Prostate gland (tissue), 2 donors: ENCODE measurements at regions not wholly inside any gene's neighbourhood (a gene's known extent, or its start where the extent isn't known, plus 50 kb on each side); places are given as distances from the start of the nearest gene placed in this dataset.

Experiments
- DNase-seq: peaks from one replicate; pipeline ENCODE4 v3.0.0-alpha.2; 2019; ENCODE audit warnings: low spot score
- H3K27ac ChIP-seq, 2 donors: fragments of 200-600 bp; sonication (generic); 2 replicates each; pipeline ENCODE4 v1.5.1; 2017 to 2019
- H3K27me3 ChIP-seq: fragments of 200-600 bp; sonication (generic); replicated peaks from 2 replicates; pipeline ENCODE4 v1.5.1; 2019; ENCODE audit not compliant: insufficient read depth
- H3K36me3 ChIP-seq, 2 donors: fragments of 200-600 bp; sonication (generic); 1 replicate in 1 of 2; 2 replicates in 1 of 2; pipeline versions ENCODE4 v1.5.1 to v1.8.1; 2017 to 2019
- H3K4me1 ChIP-seq: fragments of 200-600 bp; sonication (generic); replicated peaks from 2 replicates; pipeline ENCODE4 v1.5.1; 2019
- H3K4me3 ChIP-seq, 2 donors: fragments of 200-600 bp; sonication (generic); 2 replicates each; pipeline ENCODE4 v1.5.1; 2017 to 2019
- H3K9me3 ChIP-seq: fragments of 200-600 bp; sonication (generic); 2 replicates; pipeline ENCODE4 v1.5.1; 2017
- POLR2A ChIP-seq: fragments of 450-650 bp; IDR thresholded peaks from one replicate; pipeline ENCODE4 v1.6.1; 2016; ENCODE audit warnings: antibody characterized with exemption, mild to moderate bottlenecking
- POLR2AphosphoS5 ChIP-seq: sonication (generic); formaldehyde crosslinking; IDR thresholded peaks from one replicate; pipeline ENCODE4 v1.6.1; 2017; ENCODE audit warnings: antibody characterized with exemption
- WGBS: methylation state at CpG from one replicate; pipeline ENCODE4 v1.1.5; 2018; 5-methylcytosine and 5-hydroxymethylcytosine counted together
- intact Hi-C: fragments of 100-400 bp; cut with DNase I; formaldehyde crosslinking; loops from one replicate; pipeline ENCODE4 v1.14.2; 2022
- TF ChIP-seq, protein P1 (sequence below), 4 experiments: fragments of 200-600 bp in 2 of 4; fragments of 450-650 bp in 2 of 4; sonication (generic) in 2 of 4; IDR thresholded peaks; 1 replicate in 3 of 4; 2 replicates in 1 of 4; pipeline ENCODE4 v1.5.1; 2016 to 2019; ENCODE audit warnings: antibody characterized with exemption in 4 of 4, mild to moderate bottlenecking in 2 of 4, moderate library complexity in 2 of 4

DNA sequence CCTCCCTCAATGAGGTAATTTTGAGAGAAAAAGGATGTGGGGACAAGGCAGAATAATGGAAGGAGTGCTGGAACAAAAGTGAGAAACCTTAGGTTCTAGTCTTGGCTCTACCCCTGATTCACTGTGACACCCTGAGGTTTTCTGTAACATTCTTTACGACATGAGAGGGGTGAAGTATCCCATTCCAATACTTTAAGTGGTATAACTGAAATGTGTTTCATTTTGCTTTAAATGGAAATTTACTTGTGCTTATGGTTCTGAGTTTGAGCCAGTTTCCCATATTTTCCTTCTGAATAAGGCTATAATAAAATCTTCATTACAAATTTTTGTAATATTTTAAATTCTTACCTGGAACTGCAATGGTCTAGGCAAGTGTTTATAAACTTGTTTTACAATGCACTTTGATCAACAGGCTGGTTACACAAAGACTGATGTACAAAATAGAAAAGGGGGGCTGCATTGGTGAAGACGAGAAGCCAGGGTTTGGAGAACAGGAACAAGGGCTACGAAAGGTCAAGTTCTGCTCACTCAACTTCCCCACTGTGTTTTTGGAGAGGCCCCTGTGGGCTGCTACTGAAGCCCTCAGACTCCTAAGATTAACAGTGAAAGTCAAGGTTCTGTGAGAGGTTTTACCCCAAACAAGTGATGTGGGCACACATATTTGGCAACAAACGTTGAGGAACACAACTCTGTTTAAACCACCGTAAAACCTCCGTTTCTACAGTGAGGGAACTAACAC, 171.9 kb upstream of the ELL2 start:
- no peaks in the 10 kb centered on the region for H3K4me1 ChIP-seq
- 62% methylated on average over 6 of the region's 6 CpGs for WGBS
- DNase-seq = no peak
- TF ChIP-seq, protein P1, sequence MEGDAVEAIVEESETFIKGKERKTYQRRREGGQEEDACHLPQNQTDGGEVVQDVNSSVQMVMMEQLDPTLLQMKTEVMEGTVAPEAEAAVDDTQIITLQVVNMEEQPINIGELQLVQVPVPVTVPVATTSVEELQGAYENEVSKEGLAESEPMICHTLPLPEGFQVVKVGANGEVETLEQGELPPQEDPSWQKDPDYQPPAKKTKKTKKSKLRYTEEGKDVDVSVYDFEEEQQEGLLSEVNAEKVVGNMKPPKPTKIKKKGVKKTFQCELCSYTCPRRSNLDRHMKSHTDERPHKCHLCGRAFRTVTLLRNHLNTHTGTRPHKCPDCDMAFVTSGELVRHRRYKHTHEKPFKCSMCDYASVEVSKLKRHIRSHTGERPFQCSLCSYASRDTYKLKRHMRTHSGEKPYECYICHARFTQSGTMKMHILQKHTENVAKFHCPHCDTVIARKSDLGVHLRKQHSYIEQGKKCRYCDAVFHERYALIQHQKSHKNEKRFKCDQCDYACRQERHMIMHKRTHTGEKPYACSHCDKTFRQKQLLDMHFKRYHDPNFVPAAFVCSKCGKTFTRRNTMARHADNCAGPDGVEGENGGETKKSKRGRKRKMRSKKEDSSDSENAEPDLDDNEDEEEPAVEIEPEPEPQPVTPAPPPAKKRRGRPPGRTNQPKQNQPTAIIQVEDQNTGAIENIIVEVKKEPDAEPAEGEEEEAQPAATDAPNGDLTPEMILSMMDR (IDR thresholded peaks at IDR 0.05) = no peak
- TF ChIP-seq POLR2AphosphoS5 (no peak), POLR2A (no peak)
- no peaks in the 10 kb centered on the region for H3K27me3 ChIP-seq
- no peaks in the 10 kb centered on the region for H3K36me3 ChIP-seq
- H3K27ac ChIP-seq = no peak overlapping the region
- H3K9me3 ChIP-seq = no peaks in the 10 kb centered on the region
- H3K4me3 ChIP-seq = no peak overlapping the region
- intact Hi-C loops = no loop called here

- TF ChIP-seq, protein P1 (IDR thresholded peaks at IDR 0.05) = no peak
- no peak for TF ChIP-seq POLR2A
- no peak for TF ChIP-seq POLR2AphosphoS5
- no peaks in the 10 kb centered on the region for H3K36me3 ChIP-seq
- intact Hi-C loops = no loop called here
- WGBS = 98% methylated on average over 1 of the region's 1 CpG
- no peaks in the 10 kb centered on the region for H3K9me3 ChIP-seq
- no peak for DNase-seq
- no peak overlapping the region for H3K27ac ChIP-seq
- no peaks in the 10 kb centered on the region for H3K4me1 ChIP-seq
- H3K4me3 ChIP-seq = no peak overlapping the region
- H3K27me3 ChIP-seq = no peaks in the 10 kb centered on the region
These were observed 167.6 kb upstream of the ELL2 start for GRCh38 chr5:96129276-96129675.

- no peak for DNase-seq
- no peak for TF ChIP-seq POLR2A
- TF ChIP-seq POLR2AphosphoS5 = no peak
- Histone ChIP-seq H3K27ac (no peak overlapping the region), H3K27me3 (no peaks in the 10 kb centered on the region), H3K4me3 (no peak overlapping the region), H3K36me3 (no peaks in the 10 kb centered on the region), H3K4me1 (peaks cover 6% of the 10 kb centered on the region), H3K9me3 (no peaks in the 10 kb centered on the region)
- intact Hi-C loops = no loop called here
- WGBS = 65% methylated on average over 6 of the region's 6 CpGs
These were observed 166.7 kb upstream of the ELL2 start for GRCh38 chr5:96128204-96128864.

DNA sequence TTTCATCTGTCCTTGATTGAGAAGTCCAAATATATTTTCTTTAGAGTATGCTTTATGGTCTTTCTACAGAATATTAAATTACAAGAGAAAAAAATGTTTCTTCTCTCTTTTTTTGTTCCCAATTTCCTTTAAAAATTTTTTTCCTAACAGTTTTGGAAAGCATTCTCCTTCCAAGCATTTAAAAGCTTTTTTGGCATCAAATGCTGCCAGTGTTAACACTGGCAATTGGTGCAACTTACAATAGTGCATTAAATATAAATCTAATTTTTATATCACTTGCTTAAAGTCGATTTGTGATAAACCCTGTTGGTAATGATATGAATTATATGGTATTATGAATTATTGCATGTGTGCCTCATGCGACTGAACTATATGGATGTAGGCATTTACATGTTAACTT, 165.9 kb upstream of the ELL2 start:
- DNase-seq = no peak
- 25% methylated on average over 2 of the region's 2 CpGs for WGBS
- Histone ChIP-seq H3K27ac (peak overlapping the region in 1 of 2 donors; percentile 2), H3K4me3 (no peak overlapping the region), H3K27me3 (no peaks in the 10 kb centered on the region), H3K9me3 (no peaks in the 10 kb centered on the region), H3K4me1 (peaks cover 8% of the 10 kb centered on the region), H3K36me3 (no peaks in the 10 kb centered on the region)
- TF ChIP-seq, protein P1 (IDR thresholded peaks at IDR 0.05) = no peak
- TF ChIP-seq POLR2A = no peak
- no peak for TF ChIP-seq POLR2AphosphoS5
- intact Hi-C loops = no loop called here

GRCh38 chr5:96125231-96125891, 163.7 kb upstream of the ELL2 start:
- no peaks in the 10 kb centered on the region for H3K9me3 ChIP-seq
- no peak overlapping the region for H3K4me3 ChIP-seq
- intact Hi-C loops = no loop called here
- DNase-seq = no peak
- H3K27me3 ChIP-seq = no peaks in the 10 kb centered on the region
- peaks cover 8% of the 10 kb centered on the region for H3K4me1 ChIP-seq
- peak overlapping the region in 1 of 2 donors; percentile 14 for H3K27ac ChIP-seq
- no peaks in the 10 kb centered on the region for H3K36me3 ChIP-seq
- 22% methylated on average over 5 of the region's 5 CpGs for WGBS
- TF ChIP-seq POLR2AphosphoS5 (no peak), POLR2A (no peak)
- TF ChIP-seq, protein P1 (IDR thresholded peaks at IDR 0.05) = no peak
